ENCODE measurements at regions not wholly inside any gene's neighbourhood (a gene's known extent, or its start where the extent isn't known, plus 50 kb on each side); places are given as distances from the start of the nearest gene placed in this dataset.

DNA sequence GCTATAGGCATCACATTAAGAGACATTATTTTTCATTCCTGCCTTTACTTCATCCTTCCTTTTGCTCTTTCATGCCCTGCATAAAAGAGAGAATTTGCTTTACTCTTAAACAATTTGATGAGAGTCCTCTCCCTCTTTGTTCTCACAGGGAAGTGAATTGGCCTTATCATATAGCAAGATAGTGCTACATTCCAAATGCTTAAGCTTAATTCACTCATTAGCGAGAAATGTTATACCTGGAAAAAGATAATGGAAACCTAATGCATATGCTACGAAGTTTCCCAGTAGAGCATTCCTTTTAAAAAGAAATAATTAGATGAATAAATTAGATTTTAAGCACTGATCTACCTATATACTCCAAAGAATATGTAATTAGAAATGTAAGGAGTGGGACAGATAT lies 798.8 kb downstream of the C12orf50 start:
- DNase-seq, result no peak
- ChIA-PET CTCF (no interaction called here), POLR2A (interaction anchor here (0.6 to 1.0 kb wide), 2 partner anchors 15 to 82 kb away, joined by 3 to 4 read pairs; no protein-coding TSS in a partner anchor)
- Mint-ChIP-seq H3K36me3 (ENCODE audit: low read depth) (no peaks in the 10 kb centered on the region), H3K4me3 (no peak overlapping the region), H3K27me3 (no peaks in the 10 kb centered on the region), H3K9me3 (peaks cover 3% of the 10 kb centered on the region), H3K27ac (no peak overlapping the region), H3K4me1 (ENCODE audit: low read depth) (no peaks in the 10 kb centered on the region)
- no peak for TF ChIP-seq CTCF (IDR thresholded peaks at IDR 0.05)
- no peak for ATAC-seq
- intact Hi-C loops (cut with micrococcal nuclease), result no loop called here

- ChIA-PET CTCF (interaction anchor here (1.4 kb wide), 1 partner anchor 12 kb away, joined by 3 read pairs; no protein-coding TSS in a partner anchor), POLR2A (no interaction called here)
- Mint-ChIP-seq H3K27ac (no peak overlapping the region), H3K4me1 (ENCODE audit: low read depth) (no peaks in the 10 kb centered on the region), H3K36me3 (ENCODE audit: low read depth) (no peaks in the 10 kb centered on the region), H3K27me3 (no peaks in the 10 kb centered on the region), H3K9me3 (peaks cover 3% of the 10 kb centered on the region), H3K4me3 (no peak overlapping the region)
- intact Hi-C loops (cut with micrococcal nuclease), result no loop called here
- ATAC-seq, result no peak
- TF ChIP-seq CTCF (IDR thresholded peaks at IDR 0.05), result no peak
- no peak for DNase-seq
Measured at GRCh38 chr12:87227162-87227561, 802.0 kb downstream of the C12orf50 start.

- ATAC-seq, result no peak
- ChIA-PET POLR2A (no interaction called here), CTCF (no interaction called here)
- intact Hi-C loops (cut with micrococcal nuclease), result no loop called here
- no peak for DNase-seq
- no peaks in the 10 kb centered on the region for H3K27me3 Mint-ChIP-seq
- no peak overlapping the region for H3K4me3 Mint-ChIP-seq
- no peak for TF ChIP-seq CTCF (IDR thresholded peaks at IDR 0.05)
- no peaks in the 10 kb centered on the region for H3K9me3 Mint-ChIP-seq
- no peaks in the 10 kb centered on the region for H3K36me3 Mint-ChIP-seq (ENCODE audit: low read depth)
- no peak overlapping the region for H3K27ac Mint-ChIP-seq
- H3K4me1 Mint-ChIP-seq (ENCODE audit: low read depth), result no peaks in the 10 kb centered on the region
Measured at GRCh38 chr12:87217491-87217890, 811.7 kb downstream of the C12orf50 start.

GRCh38 chr12:87216436-87216835 lies 812.8 kb downstream of the C12orf50 start:
- intact Hi-C loops (cut with micrococcal nuclease), result no loop called here

DNA sequence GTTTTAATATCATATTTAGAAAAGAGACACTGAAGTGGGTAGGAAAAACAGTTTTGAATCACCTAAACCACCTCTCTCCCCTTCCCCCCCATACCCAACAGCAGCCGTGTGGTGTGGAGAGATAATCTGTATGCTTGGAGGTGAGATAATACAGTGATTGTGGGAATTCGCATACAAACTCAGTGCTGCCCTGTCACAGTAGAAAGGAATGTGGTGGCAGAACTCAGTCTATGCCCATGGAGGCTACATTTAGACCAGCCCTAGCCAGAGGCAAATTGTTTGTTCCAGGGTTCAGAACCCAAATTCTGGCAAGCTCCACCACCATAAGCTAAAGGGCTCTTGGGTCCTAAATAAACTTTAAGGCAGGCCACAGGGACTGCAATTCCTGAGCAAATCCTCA lies 827.0 kb downstream of the C12orf50 start:
- DNase-seq, result no peak
- Mint-ChIP-seq H3K4me1 (ENCODE audit: low read depth) (no peaks in the 10 kb centered on the region), H3K4me3 (no peak overlapping the region)

More at GRCh38 chr12:87216436-87216835, 812.8 kb downstream of the C12orf50 start:
- no peak for TF ChIP-seq CTCF (IDR thresholded peaks at IDR 0.05)
- Mint-ChIP-seq H3K4me1 (ENCODE audit: low read depth) (no peaks in the 10 kb centered on the region), H3K27ac (no peak overlapping the region), H3K36me3 (ENCODE audit: low read depth) (no peaks in the 10 kb centered on the region), H3K27me3 (no peaks in the 10 kb centered on the region), H3K4me3 (no peak overlapping the region), H3K9me3 (no peaks in the 10 kb centered on the region)
- no peak for ATAC-seq
- ChIA-PET CTCF (no interaction called here), POLR2A (interaction anchor here (1.0 kb wide), 1 partner anchor 14 kb away, joined by 4 read pairs; no protein-coding TSS in a partner anchor)
- no peak for DNase-seq

More for the DNA sequence above, 827.0 kb downstream of the C12orf50 start:
- H3K36me3 Mint-ChIP-seq (ENCODE audit: low read depth), result no peaks in the 10 kb centered on the region
- ATAC-seq, result no peak
- intact Hi-C loops (cut with micrococcal nuclease), result no loop called here
- H3K27me3 Mint-ChIP-seq, result no peaks in the 10 kb centered on the region
- no peak overlapping the region for H3K27ac Mint-ChIP-seq
- ChIA-PET CTCF (no interaction called here), POLR2A (no interaction called here)
- peaks cover 8% of the 10 kb centered on the region for H3K9me3 Mint-ChIP-seq
- TF ChIP-seq CTCF (IDR thresholded peaks at IDR 0.05), result no peak
